MCF 10A (cell line): ENCODE measurements at regions not wholly inside any gene's neighbourhood (a gene's known extent, or its start where the extent isn't known, plus 50 kb on each side); places are given as distances from the start of the nearest gene placed in this dataset.

Source experiments
- BruUV-seq: library from RNA; stranded (reverse); fragments of 400-500 nt; replicated peaks from 2 replicates; lab custom pipeline; 2021; lab: Mats Ljungman, UMichigan
- CTCF ChIA-PET: fragments of 300-600 bp; sonication (Branson Sonifier 250); formaldehyde crosslinking; extraction: SDS; loops from one replicate; lab custom pipeline; 2021; ENCODE audit warnings: antibody characterized with exemption, inconsistent platforms; lab: Yijun Ruan, JAX
- POLR2A ChIA-PET: fragments of 300-600, 350-650 bp; sonication (Branson Sonifier 250); formaldehyde crosslinking; extraction: SDS; loops from one replicate; lab custom pipeline; 2020; ENCODE audit warnings: antibody characterized with exemption, inconsistent platforms; lab: Yijun Ruan, JAX
- DNase-seq: peaks from one replicate; pipeline ENCODE4 v3.0.0-alpha.2; 2018; ENCODE audit not compliant: unreplicated experiment
- H3K27ac Mint-ChIP-seq: one replicate; pipeline ENCODE4 v1.8.0; 2022; ENCODE audit warnings: mild to moderate bottlenecking, low read depth, mixed read lengths; ENCODE audit not compliant: unreplicated experiment
- H3K27me3 Mint-ChIP-seq: one replicate; pipeline ENCODE4 v1.8.0; 2022; ENCODE audit warnings: mixed read lengths; ENCODE audit not compliant: insufficient read depth, unreplicated experiment
- H3K36me3 Mint-ChIP-seq: one replicate; pipeline ENCODE4 v1.8.0; 2022; ENCODE audit warnings: mild to moderate bottlenecking, moderate library complexity, mixed read lengths; ENCODE audit not compliant: insufficient read depth, unreplicated experiment
- H3K4me1 Mint-ChIP-seq: one replicate; pipeline ENCODE4 v1.8.0; 2022; ENCODE audit warnings: mixed read lengths; ENCODE audit not compliant: insufficient read depth, unreplicated experiment
- H3K4me3 Mint-ChIP-seq: one replicate; pipeline ENCODE4 v1.8.0; 2022; ENCODE audit warnings: mild to moderate bottlenecking, moderate library complexity, mixed read lengths; ENCODE audit not compliant: unreplicated experiment
- H3K9me3 Mint-ChIP-seq: one replicate; pipeline ENCODE4 v1.8.0; 2022; ENCODE audit warnings: mixed read lengths; ENCODE audit not compliant: unreplicated experiment
- CTCF ChIP-seq: fragments of 200-600 bp; IDR thresholded peaks from one replicate; pipeline ENCODE4 v1.8.0; 2022; ENCODE audit warnings: antibody characterized with exemption, mild to moderate bottlenecking; ENCODE audit not compliant: unreplicated experiment
- intact Hi-C: fragments of 100-400 bp; cut with micrococcal nuclease; formaldehyde crosslinking; loops from 2 replicates; pipeline ENCODE4 v1.14.1; 2022

GRCh38 chr2:23012499-23012898, 372.5 kb upstream of the KLHL29 start:
- H3K27ac Mint-ChIP-seq = no peak overlapping the region
- H3K27me3 Mint-ChIP-seq = no peaks in the 10 kb centered on the region
- BruUV-seq = no TSS peak
- H3K4me3 Mint-ChIP-seq = no peak overlapping the region
- ChIA-PET POLR2A (no interaction called here), CTCF (no interaction called here)
- intact Hi-C loops = no loop called here
- no peak for DNase-seq
- no peaks in the 10 kb centered on the region for H3K9me3 Mint-ChIP-seq
- no peak for TF ChIP-seq CTCF
- no peaks in the 10 kb centered on the region for H3K4me1 Mint-ChIP-seq
- H3K36me3 Mint-ChIP-seq = no peaks in the 10 kb centered on the region

- ChIA-PET CTCF (interaction anchor here (0.6 kb wide), 1 partner anchor 88 kb away, joined by 4 read pairs; no protein-coding TSS in a partner anchor), POLR2A (no interaction called here)
- no peak for TF ChIP-seq CTCF
- Mint-ChIP-seq H3K9me3 (no peaks in the 10 kb centered on the region), H3K27me3 (no peaks in the 10 kb centered on the region), H3K4me1 (no peaks in the 10 kb centered on the region), H3K4me3 (no peak overlapping the region), H3K36me3 (no peaks in the 10 kb centered on the region), H3K27ac (no peak overlapping the region)
- intact Hi-C loops = no loop called here
- BruUV-seq = no TSS peak
- no peak for DNase-seq
Measured at GRCh38 chr2:23015651-23016200, 369.3 kb upstream of the KLHL29 start.

- H3K9me3 Mint-ChIP-seq = no peaks in the 10 kb centered on the region
- no peak overlapping the region for H3K27ac Mint-ChIP-seq
- ChIA-PET CTCF (interaction anchor here (0.6 kb wide), 1 partner anchor 1247 kb away, joined by 3 read pairs; no protein-coding TSS in a partner anchor), POLR2A (no interaction called here)
- no peak for TF ChIP-seq CTCF
- no peaks in the 10 kb centered on the region for H3K4me1 Mint-ChIP-seq
- intact Hi-C loops = no loop called here
- no peaks in the 10 kb centered on the region for H3K36me3 Mint-ChIP-seq
- H3K27me3 Mint-ChIP-seq = no peaks in the 10 kb centered on the region
- BruUV-seq = no TSS peak
- DNase-seq = no peak
- H3K4me3 Mint-ChIP-seq = no peak overlapping the region
Measured at GRCh38 chr2:23019476-23019875, 365.5 kb upstream of the KLHL29 start.

GRCh38 chr2:23020659-23021058, 364.3 kb upstream of the KLHL29 start:
- Mint-ChIP-seq H3K9me3 (no peaks in the 10 kb centered on the region), H3K4me1 (no peaks in the 10 kb centered on the region), H3K4me3 (no peak overlapping the region), H3K36me3 (no peaks in the 10 kb centered on the region), H3K27ac (no peak overlapping the region), H3K27me3 (no peaks in the 10 kb centered on the region)
- no peak for DNase-seq
- TF ChIP-seq CTCF = no peak
- ChIA-PET POLR2A (no interaction called here), CTCF (no interaction called here)
- no TSS peak for BruUV-seq
- intact Hi-C loops = no loop called here
